ENCODE measurements at regions not wholly inside any gene's neighbourhood (a gene's known extent, or its start where the extent isn't known, plus 50 kb on each side); places are given as distances from the start of the nearest gene placed in this dataset.
A peak's percentile ranks its signal among the peaks of the same experiment; 100 is the strongest.
"Not testable (repeated sequence)": the region's sequence is repeated elsewhere in the genome, so short reads cannot be mapped to it uniquely, and the experiment has no call there.

DNA sequence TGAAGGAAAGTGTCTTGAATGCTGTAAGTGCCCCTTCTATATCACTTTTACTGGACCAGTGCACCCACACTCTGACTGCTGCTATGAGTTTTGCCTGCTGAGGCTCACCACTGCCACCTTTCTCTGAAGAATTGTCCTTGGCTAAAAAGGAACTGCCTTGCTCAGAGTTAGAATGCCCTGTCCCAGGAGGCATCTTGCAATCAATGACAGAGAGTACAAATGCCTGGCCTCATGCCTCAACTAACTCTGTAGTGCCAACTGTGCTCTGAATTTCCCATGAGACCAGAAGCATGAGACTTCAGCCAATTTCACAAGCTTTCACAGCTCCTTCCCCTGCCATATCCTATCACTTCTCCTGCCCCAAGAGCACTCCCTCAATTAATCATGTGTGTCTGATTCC is 569.7 kb downstream of the ZNF608 start:
- Histone ChIP-seq H3K4me2 (ENCODE audit: low read length) (no peak overlapping the region), H2AFZ (ENCODE audit: low read length) (no peak overlapping the region), H4K20me1 (ENCODE audit: insufficient read depth, low read length) (no peaks in the 10 kb centered on the region), H3K79me2 (ENCODE audit: insufficient read depth, low read depth, low read length) (no peaks in the 10 kb centered on the region), H3K27ac (ENCODE audit: low read depth, low read length, poor library complexity, severe bottlenecking) (no peak overlapping the region), H3K4me1 (ENCODE audit: insufficient read depth, low read length, poor library complexity, severe bottlenecking) (no peaks in the 10 kb centered on the region), H3K4me3 (ENCODE audit: low read depth, low read length, poor library complexity, severe bottlenecking) (no peak overlapping the region), H3K9me3 (ENCODE audit: low read length) (no peaks in the 10 kb centered on the region), H3K36me3 (ENCODE audit: insufficient read depth, low read length) (no peaks in the 10 kb centered on the region), H3K9me2 (ENCODE audit: insufficient read depth, low read length) (no peaks in the 10 kb centered on the region)
- ChIA-PET CTCF (ENCODE audit: unreplicated experiment) (no interaction called here), POLR2A (interaction anchor here (0.7 to 1.0 kb wide), 2 partner anchors 9 to 15 kb away, joined by 3 read pairs; no protein-coding TSS in a partner anchor)
- TF ChIP-seq, protein P1, sequence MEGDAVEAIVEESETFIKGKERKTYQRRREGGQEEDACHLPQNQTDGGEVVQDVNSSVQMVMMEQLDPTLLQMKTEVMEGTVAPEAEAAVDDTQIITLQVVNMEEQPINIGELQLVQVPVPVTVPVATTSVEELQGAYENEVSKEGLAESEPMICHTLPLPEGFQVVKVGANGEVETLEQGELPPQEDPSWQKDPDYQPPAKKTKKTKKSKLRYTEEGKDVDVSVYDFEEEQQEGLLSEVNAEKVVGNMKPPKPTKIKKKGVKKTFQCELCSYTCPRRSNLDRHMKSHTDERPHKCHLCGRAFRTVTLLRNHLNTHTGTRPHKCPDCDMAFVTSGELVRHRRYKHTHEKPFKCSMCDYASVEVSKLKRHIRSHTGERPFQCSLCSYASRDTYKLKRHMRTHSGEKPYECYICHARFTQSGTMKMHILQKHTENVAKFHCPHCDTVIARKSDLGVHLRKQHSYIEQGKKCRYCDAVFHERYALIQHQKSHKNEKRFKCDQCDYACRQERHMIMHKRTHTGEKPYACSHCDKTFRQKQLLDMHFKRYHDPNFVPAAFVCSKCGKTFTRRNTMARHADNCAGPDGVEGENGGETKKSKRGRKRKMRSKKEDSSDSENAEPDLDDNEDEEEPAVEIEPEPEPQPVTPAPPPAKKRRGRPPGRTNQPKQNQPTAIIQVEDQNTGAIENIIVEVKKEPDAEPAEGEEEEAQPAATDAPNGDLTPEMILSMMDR (conservative IDR thresholded peaks at IDR 0.05; ENCODE audit: low read length) = peak; percentile 46; the same call in 1 of the 2 replicates
- TF ChIP-seq EZH2phosphoT487 (IDR thresholded peaks at IDR 0.05; ENCODE audit: borderline replicate concordance, low read depth, low read length) = no peak
- peak; percentile 25 for DNase-seq (ENCODE audit: low spot score)
- no TSS peak for BruUV-seq (replicated peaks)
- intact Hi-C loops (cut with micrococcal nuclease; ENCODE audit: unreplicated experiment) = loop anchor here (10.0 kb wide), 1 partner anchor 232 kb away; no protein-coding TSS in a partner anchor

DNA sequence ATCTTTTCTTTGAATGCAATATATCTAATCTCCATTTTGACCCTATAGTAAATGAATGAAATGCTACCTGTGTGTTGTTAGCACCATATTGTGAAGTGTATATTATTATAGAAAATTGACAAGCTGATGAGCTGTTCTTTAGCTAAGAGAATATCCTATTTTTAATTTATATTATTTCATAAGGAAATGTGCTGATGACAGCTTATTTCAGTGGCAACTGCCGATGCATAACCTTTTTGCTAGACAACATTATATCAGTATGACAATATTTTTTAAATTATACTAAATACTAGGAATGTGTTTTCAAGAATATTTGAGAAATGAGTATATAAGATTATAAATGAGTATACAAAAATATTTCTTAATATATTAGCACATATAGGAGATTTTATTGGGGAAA is 573.1 kb downstream of the ZNF608 start:
- no peak for DNase-seq (ENCODE audit: low spot score)
- Histone ChIP-seq H3K27ac (ENCODE audit: low read depth, low read length, poor library complexity, severe bottlenecking) (no peak overlapping the region), H3K79me2 (ENCODE audit: insufficient read depth, low read depth, low read length) (no peaks in the 10 kb centered on the region), H3K4me2 (ENCODE audit: low read length) (no peak overlapping the region), H3K4me1 (ENCODE audit: insufficient read depth, low read length, poor library complexity, severe bottlenecking) (no peaks in the 10 kb centered on the region), H3K9me2 (ENCODE audit: insufficient read depth, low read length) (no peaks in the 10 kb centered on the region), H2AFZ (ENCODE audit: low read length) (no peak overlapping the region), H3K9me3 (ENCODE audit: low read length) (peaks cover 4% of the 10 kb centered on the region; the same call in 1 of the 2 replicates), H4K20me1 (ENCODE audit: insufficient read depth, low read length) (no peaks in the 10 kb centered on the region), H3K36me3 (ENCODE audit: insufficient read depth, low read length) (no peaks in the 10 kb centered on the region), H3K4me3 (ENCODE audit: low read depth, low read length, poor library complexity, severe bottlenecking) (no peak overlapping the region)
- no TSS peak for BruUV-seq (replicated peaks)
- ChIA-PET POLR2A (interaction anchor here (1.4 kb wide), 1 partner anchor 9 kb away, joined by 3 read pairs; no protein-coding TSS in a partner anchor), CTCF (ENCODE audit: unreplicated experiment) (interaction anchor here (1.2 kb wide), 1 partner anchor 9 kb away, joined by 3 read pairs; no protein-coding TSS in a partner anchor)
- TF ChIP-seq, protein P1 (conservative IDR thresholded peaks at IDR 0.05; ENCODE audit: low read length) = no peak
- no peak for TF ChIP-seq EZH2phosphoT487 (IDR thresholded peaks at IDR 0.05; ENCODE audit: borderline replicate concordance, low read depth, low read length)
- intact Hi-C loops (cut with micrococcal nuclease; ENCODE audit: unreplicated experiment) = loop anchor here (10.0 kb wide), 1 partner anchor 229 kb away; no protein-coding TSS in a partner anchor

DNA sequence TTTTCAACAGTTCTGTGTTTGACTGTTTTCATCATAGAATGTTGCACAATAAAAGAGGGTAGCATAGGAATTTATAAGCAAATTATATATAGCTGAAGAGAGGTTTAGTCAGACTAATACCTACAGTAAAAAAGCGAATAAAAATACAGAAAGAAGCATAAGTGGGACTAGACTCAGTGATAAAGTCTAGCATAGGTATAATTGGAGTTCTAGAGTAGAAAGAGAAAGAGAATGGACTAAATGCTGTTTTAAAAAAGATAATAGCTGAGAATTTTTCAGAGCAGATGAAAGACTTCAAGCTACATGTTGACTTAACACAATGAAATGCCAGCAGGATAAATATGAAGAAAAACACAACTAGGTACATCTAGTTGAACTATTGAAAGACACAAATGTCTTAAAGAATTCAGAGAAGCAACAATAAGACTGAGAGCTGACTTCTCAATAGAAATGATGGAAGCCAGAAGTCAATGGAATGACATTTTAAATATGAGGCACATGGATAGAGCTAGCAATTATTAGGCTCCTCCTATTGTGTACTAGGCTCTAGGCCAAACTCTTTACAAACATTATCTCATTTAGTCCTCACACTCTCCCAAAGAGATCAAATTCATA is 573.9 kb downstream of the ZNF608 start:
- Histone ChIP-seq H3K79me2 (ENCODE audit: insufficient read depth, low read depth, low read length) (no peaks in the 10 kb centered on the region), H2AFZ (ENCODE audit: low read length) (no peak overlapping the region), H3K36me3 (ENCODE audit: insufficient read depth, low read length) (no peaks in the 10 kb centered on the region), H3K4me2 (ENCODE audit: low read length) (no peak overlapping the region), H4K20me1 (ENCODE audit: insufficient read depth, low read length) (no peaks in the 10 kb centered on the region), H3K9me2 (ENCODE audit: insufficient read depth, low read length) (no peaks in the 10 kb centered on the region), H3K4me3 (ENCODE audit: low read depth, low read length, poor library complexity, severe bottlenecking) (no peak overlapping the region), H3K9me3 (ENCODE audit: low read length) (peaks cover 4% of the 10 kb centered on the region; the same call in 1 of the 2 replicates), H3K4me1 (ENCODE audit: insufficient read depth, low read length, poor library complexity, severe bottlenecking) (no peaks in the 10 kb centered on the region), H3K27ac (ENCODE audit: low read depth, low read length, poor library complexity, severe bottlenecking) (no peak overlapping the region)
- no peak for DNase-seq (ENCODE audit: low spot score)
- POLR2A ChIA-PET = interaction anchor here (0.9 to 1.4 kb wide), 3 partner anchors 8 to 45 kb away, joined by 3 read pairs; no protein-coding TSS in a partner anchor
- CTCF ChIA-PET (ENCODE audit: unreplicated experiment) = interaction anchor here (1.2 kb wide), 1 partner anchor 8 kb away, joined by 3 read pairs; no protein-coding TSS in a partner anchor
- no TSS peak for BruUV-seq (replicated peaks)
- TF ChIP-seq EZH2phosphoT487 (IDR thresholded peaks at IDR 0.05; ENCODE audit: borderline replicate concordance, low read depth, low read length) = no peak
- TF ChIP-seq, protein P1 (conservative IDR thresholded peaks at IDR 0.05; ENCODE audit: low read length) = no peak
- intact Hi-C loops (cut with micrococcal nuclease; ENCODE audit: unreplicated experiment) = loop anchor here (10.0 kb wide), 1 partner anchor 228 kb away; no protein-coding TSS in a partner anchor

DNA sequence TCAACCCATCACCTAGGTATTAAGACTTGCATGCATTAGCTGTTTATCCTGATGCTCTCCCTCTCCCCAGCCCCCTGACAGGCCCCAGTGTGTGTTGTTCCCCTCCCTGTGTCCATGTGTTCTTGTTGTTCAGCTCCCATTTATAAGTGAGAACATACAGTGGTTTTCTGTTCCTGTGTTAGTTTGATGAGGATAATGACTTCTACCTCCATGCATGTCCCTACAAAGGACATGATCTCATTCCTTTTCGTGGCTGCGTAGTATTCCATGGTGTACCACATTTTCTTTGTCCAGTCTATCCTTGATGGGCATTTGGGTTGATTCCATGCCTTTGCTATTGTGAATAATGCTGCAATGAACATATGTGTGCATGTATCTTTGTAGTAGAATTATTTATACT is 578.3 kb downstream of the ZNF608 start:
- DNase-seq (ENCODE audit: low spot score); H3K9me2 ChIP-seq (ENCODE audit: insufficient read depth, low read length); intact Hi-C loops (cut with micrococcal nuclease; ENCODE audit: unreplicated experiment); CTCF ChIA-PET (ENCODE audit: unreplicated experiment); H4K20me1 ChIP-seq (ENCODE audit: insufficient read depth, low read length); H3K4me3 ChIP-seq (ENCODE audit: low read depth, low read length, poor library complexity, severe bottlenecking); POLR2A ChIA-PET; BruUV-seq (replicated peaks); H3K4me1 ChIP-seq (ENCODE audit: insufficient read depth, low read length, poor library complexity, severe bottlenecking); H3K9me3 ChIP-seq (ENCODE audit: low read length); H3K79me2 ChIP-seq (ENCODE audit: insufficient read depth, low read depth, low read length); H3K4me2 ChIP-seq (ENCODE audit: low read length); H3K36me3 ChIP-seq (ENCODE audit: insufficient read depth, low read length); H2AFZ ChIP-seq (ENCODE audit: low read length); H3K27ac ChIP-seq (ENCODE audit: low read depth, low read length, poor library complexity, severe bottlenecking): not testable (repeated sequence)
